Inflammatory macrophage treated with lipopolysaccharide for 4 hours (primary cell): ENCODE measurements at regions not wholly inside any gene's neighbourhood (a gene's known extent, or its start where the extent isn't known, plus 50 kb on each side); places are given as distances from the start of the nearest gene placed in this dataset.

Experiments used
- DNase-seq: peaks from one replicate; pipeline ENCODE4 v3.0.0-alpha.2; 2020

DNA sequence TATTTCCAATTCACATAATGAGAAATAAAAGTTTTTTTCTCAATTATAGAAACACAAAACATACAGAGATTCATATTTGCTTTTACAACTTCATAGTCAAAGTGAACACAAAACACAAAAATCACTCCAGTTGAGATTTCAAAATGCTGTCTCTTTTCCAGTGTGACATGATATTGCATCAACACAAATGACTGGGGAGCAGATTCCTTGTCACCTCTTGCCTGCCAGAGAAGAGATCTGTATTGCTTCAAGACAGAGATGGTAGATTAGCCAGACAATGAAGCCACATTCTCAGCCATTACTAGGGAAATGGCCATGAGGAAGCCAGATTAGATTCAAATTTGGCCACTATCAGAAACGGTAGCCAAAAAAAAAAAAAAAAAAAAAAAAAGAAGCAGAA lies 2313.1 kb upstream of the AGA start:
- no peak for DNase-seq

DNA sequence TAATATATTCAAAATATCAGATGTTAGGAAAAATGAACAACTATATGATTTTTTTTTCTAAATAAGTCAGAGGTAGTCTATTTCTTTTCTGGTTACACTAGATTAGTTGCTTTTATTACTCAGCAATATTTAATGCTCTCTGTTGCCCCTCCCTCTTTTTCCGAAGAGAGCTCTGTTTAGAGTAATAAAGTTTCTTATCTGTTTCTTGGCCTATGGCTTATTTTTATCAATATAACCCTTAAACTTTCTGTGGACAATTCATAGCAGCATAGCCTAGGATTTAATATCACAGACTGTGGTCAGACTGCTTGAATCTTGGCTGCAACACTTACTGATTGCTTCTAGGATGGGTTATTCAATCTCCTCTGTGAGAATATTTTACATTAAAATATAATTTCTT lies 2315.4 kb upstream of the AGA start:
- no peak for DNase-seq

GRCh38 chr4:179762840-179763239 lies 2320.6 kb upstream of the AGA start:
- DNase-seq = no peak

GRCh38 chr4:179766938-179767337 lies 2324.7 kb upstream of the AGA start:
- no peak for DNase-seq

GRCh38 chr4:179768996-179769395 lies 2326.8 kb upstream of the AGA start:
- DNase-seq = no peak

DNA sequence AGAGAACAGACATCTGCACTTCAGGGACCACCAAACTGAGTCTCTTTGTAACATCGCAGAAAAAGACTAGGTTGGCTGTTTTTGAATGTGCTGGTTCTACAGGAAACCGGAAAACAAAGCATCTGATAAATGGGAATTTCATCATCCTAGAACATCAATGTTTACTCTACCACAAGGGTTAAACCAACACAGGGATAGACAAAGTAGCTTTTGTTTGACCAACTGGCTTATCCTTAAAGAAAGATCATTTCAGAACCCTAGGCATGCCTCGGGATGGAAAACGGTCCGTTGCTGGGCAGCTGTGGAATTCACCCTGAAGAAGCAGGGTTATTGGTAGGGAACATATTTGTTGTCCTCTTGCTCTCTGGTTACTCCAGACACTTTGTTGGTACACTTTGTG lies 2355.5 kb upstream of the AGA start:
- DNase-seq = no peak

GRCh38 chr4:179803857-179804256 lies 2361.6 kb upstream of the AGA start:
- DNase-seq = no peak

- DNase-seq = no peak
Observed at GRCh38 chr4:179804440-179804839, 2362.2 kb upstream of the AGA start.

- DNase-seq = no peak
Observed at GRCh38 chr4:179817317-179817716, 2375.1 kb upstream of the AGA start.

GRCh38 chr4:179823342-179823741 lies 2381.1 kb upstream of the AGA start:
- DNase-seq = no peak

GRCh38 chr4:179831274-179831673 lies 2389.0 kb upstream of the AGA start:
- no peak for DNase-seq

DNA sequence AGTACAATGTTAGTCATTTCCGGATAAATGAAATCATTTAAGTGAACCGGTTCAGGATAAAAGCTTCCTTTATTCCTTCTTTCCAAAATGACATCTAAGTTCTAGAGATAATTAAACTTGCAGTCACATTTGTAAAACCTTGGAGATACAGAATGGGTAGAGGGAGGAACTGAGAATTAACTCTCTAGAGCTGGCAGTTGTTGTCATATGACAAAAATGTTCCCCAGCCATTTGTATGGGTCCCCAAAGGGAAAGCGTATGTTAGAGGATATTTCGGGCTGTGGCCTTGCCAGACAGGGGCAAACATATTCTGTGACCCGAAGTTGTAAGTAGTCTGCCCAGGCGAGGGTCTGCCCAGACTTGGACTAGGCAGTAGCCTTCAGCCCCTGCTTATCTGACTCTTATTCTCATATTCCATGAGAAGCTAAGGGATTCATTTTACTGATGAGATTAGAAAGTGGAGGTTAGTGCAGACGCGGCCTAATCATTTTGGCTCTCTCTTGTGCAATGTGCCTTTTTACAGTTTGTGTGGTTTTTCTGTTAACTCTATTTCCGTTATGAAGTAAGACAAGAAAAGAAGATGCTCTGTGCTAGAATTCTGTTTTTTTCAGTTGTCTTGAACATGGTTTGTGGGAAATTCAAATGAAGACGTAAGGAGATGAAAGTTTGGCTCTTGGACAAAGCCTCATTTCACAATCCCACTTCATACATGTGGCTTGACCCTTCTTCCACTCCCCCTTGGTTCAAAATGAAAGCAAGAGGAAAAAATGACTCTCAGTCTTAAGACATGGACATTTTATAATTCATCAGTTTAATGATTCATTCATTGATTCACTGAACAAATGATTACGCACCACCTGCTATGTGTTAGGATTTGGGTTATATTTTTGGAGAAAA lies 2394.2 kb upstream of the AGA start:
- peak; percentile 45 for DNase-seq

GRCh38 chr4:179843370-179843769 lies 2399.8 kb upstream of the TENM3 start:
- no peak for DNase-seq

DNA sequence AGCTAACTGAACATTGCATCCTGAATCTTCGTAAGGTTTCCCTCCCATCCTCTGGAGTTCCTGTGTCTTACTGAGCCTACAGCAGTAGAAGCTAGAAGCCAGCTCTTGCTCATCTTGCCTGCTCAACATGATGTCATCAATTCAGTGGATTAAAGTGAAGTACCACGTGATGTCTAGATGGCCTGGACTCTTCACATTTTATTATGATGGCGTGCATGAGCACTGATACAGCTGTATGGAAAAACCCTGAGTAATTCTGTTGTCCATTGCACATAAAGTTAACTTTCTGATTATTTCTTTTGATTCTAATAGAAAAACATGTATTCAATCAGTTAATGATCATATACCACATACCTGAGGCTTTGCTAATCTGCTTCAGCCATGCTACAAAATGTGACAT lies 2387.7 kb upstream of the TENM3 start:
- DNase-seq = no peak

DNA sequence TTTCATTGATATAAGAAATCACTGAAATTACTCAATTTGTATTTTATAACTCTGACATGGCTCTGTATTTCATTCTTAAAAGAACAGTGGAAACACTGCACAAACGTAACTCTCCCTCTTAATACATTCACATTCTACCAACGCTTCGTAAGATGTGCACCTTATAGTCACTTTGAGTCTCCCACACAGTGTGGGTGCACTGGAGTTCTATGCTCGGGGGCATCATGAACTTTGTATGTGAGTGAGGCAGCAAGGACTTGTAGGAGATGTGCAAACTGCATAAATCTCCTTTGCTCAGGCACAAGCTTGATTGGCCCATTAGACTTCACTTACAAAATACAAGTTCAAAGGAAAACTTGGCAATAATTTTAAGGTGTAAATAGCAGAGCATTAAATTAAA lies 2385.0 kb upstream of the TENM3 start:
- no peak for DNase-seq

GRCh38 chr4:179867300-179867878 lies 2375.8 kb upstream of the TENM3 start:
- DNase-seq = peak; percentile 44

GRCh38 chr4:179871726-179872125 lies 2371.5 kb upstream of the TENM3 start:
- no peak for DNase-seq

- DNase-seq = no peak
Observed at GRCh38 chr4:179872755-179873154, 2370.4 kb upstream of the TENM3 start.

DNA sequence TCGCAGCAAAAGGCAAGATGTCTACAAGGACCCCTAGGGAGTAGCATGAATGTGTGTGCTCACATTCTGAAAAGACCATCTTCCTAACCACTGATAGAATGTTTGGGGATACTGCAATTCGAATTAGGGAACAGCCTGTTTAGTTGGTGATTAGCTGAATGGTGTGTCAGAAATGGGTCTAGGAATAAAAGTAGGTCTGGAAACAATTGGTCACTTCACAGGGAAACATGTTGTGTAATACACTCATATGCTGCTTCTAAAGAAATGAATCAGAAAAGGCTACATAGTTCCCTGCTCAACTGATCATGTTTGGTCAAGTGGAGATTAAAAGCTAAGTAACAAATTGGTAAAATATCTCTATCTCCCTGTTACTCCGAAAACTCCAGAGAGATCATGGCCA lies 2362.4 kb upstream of the TENM3 start:
- DNase-seq = no peak

GRCh38 chr4:179894066-179894778 lies 2349.0 kb upstream of the TENM3 start:
- no peak for DNase-seq

DNA sequence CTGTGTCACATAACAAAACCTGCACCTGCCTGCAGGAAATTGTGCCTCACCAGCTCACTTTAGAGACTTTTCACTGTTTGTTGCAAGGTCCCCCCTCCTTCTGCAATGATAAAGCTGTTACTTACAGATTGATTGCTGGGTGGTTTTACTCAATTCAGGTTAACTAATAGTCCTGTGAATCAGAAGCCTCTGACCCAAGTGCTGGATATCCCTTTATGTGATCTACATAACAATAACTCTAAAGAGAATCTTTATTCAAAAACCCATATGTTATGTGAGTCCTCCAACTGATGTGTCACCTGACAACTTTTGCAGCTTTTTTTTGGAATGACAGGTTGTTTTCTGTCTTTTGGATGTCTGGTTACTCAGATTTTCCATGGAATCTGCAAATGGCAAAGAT lies 2323.6 kb upstream of the TENM3 start:
- DNase-seq = no peak

DNA sequence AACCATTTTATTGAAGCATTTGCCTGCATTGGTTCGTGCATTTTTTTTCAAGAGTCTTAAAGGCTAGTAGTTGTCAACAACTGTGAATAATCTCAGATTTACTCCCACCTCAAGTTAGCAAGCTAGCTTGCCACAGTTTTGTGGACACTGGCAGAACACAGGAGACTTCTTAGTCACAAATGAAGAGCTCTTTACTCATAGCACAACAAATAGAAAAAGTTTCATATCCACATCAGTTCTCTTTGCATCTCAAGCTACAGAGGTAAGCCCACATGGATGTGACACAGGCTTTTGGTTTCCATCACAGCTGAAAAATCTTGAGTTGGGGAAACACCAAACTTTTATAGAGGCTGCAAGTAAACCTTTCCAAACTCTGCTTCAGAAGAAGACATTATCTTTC lies 2315.7 kb upstream of the TENM3 start:
- DNase-seq = no peak

- DNase-seq = no peak
Observed at GRCh38 chr4:179941911-179942310, 2301.3 kb upstream of the TENM3 start.

GRCh38 chr4:179976777-179977176 lies 2266.4 kb upstream of the TENM3 start:
- no peak for DNase-seq
